ENCODE measurements at regions not wholly inside any gene's neighbourhood (a gene's known extent, or its start where the extent isn't known, plus 50 kb on each side); places are given as distances from the start of the nearest gene placed in this dataset.

DNA sequence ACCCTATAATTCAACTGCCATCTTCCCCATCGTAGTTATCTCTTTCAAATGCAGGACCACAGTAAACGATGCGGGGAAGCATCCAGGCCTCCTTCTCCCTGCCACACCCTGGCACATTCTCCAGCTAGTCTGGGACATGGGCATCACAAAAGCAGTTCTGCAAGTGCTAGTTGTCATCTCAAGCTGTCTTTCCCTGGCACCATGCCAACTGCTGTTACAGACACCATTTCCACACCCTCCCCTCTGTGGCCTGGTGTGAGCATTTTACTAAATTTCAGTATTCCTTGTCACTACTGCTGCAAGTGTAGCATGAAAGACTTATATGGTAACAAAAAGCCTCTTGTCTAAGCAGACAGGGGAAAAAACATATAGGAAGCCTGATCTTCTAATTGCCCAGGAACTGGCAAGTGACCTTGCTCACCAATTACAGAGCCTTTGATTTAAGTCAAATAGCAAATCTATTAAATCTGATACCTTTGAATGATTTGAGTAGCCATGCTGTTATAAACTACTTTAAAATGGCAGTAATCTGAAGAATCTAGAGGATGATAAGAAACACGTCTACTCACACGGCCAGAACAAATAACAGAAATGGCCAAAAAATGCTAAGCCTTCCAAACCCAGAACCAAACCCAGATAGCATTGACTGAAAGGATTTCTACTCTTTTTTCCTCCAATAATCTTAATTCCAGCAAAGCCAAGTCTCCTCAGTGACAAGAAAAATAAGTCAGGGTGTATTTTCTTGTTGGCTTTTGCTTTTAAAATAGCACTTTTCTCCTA is 179.0 kb downstream of the NUFIP1 start:
- DNase-seq (ENCODE audit: low spot score): no peak
- in situ Hi-C loops (cut with MboI; ENCODE audit: low pct_unique_long_range_greater_than_20kb, low sequenced_read_pairs, unreplicated experiment): no loop called here
- TF ChIP-seq, protein P1, sequence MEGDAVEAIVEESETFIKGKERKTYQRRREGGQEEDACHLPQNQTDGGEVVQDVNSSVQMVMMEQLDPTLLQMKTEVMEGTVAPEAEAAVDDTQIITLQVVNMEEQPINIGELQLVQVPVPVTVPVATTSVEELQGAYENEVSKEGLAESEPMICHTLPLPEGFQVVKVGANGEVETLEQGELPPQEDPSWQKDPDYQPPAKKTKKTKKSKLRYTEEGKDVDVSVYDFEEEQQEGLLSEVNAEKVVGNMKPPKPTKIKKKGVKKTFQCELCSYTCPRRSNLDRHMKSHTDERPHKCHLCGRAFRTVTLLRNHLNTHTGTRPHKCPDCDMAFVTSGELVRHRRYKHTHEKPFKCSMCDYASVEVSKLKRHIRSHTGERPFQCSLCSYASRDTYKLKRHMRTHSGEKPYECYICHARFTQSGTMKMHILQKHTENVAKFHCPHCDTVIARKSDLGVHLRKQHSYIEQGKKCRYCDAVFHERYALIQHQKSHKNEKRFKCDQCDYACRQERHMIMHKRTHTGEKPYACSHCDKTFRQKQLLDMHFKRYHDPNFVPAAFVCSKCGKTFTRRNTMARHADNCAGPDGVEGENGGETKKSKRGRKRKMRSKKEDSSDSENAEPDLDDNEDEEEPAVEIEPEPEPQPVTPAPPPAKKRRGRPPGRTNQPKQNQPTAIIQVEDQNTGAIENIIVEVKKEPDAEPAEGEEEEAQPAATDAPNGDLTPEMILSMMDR (IDR thresholded peaks at IDR 0.05; ENCODE audit: extremely low read depth, insufficient read depth, missing control alignments): no peak

DNA sequence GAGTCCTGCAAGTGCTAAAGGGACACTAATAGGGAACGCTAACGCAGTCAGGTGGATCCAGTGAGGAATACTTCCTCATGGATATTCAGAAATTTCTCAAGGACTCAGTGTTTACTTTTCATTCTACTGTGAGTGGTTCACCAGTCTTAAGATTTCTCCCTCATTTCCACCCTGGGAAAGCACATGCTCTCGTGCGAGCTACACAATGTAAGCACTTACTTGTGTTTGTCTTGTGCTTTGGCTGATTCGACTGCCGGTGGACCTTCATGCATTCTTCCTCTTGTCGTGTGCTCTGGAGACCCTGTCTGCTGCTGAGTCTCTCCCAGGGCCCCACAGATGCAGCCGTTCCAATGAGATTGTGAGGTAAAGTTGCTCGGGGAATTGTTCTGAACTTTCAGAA is 180.1 kb downstream of the NUFIP1 start:
- in situ Hi-C loops (cut with MboI; ENCODE audit: low pct_unique_long_range_greater_than_20kb, low sequenced_read_pairs, unreplicated experiment): no loop called here
- DNase-seq (ENCODE audit: low spot score): no peak
- TF ChIP-seq, protein P1 (IDR thresholded peaks at IDR 0.05; ENCODE audit: extremely low read depth, insufficient read depth, missing control alignments): no peak

- DNase-seq (ENCODE audit: low spot score): no peak
- TF ChIP-seq, protein P1 (IDR thresholded peaks at IDR 0.05; ENCODE audit: extremely low read depth, insufficient read depth, missing control alignments): no peak
- in situ Hi-C loops (cut with MboI; ENCODE audit: low pct_unique_long_range_greater_than_20kb, low sequenced_read_pairs, unreplicated experiment): no loop called here
Observed at GRCh38 chr13:44808185-44808584, 181.1 kb downstream of the NUFIP1 start.

DNA sequence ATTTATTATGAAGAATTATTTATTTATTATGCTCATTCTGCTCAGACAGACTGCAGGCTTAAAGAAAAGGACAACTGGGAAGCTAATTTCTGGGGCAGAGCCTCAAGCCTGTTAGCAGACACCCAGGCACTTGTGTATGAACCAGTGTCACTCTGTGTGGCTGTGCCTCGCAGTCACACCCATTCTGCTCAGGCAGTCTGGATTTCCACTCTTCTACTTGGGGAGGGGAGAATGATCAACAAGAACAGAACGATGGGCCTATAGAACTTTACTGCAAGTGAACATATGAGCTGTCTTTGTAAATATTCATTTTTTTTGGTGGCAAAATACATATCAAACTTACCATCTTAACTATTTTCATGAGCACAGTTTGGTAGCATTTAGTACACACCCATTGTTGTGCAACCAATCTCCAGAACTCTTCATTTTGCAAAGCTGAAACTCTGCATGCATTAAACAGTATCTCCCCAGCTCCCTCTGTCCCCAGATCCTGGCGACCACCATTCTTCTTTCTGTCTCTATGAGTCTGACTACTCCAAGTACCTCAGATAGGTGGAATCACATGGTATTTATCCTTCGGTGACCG is 181.7 kb downstream of the NUFIP1 start:
- in situ Hi-C loops (cut with MboI; ENCODE audit: low pct_unique_long_range_greater_than_20kb, low sequenced_read_pairs, unreplicated experiment): no loop called here
- no peak for DNase-seq (ENCODE audit: low spot score)
- TF ChIP-seq, protein P1 (IDR thresholded peaks at IDR 0.05; ENCODE audit: extremely low read depth, insufficient read depth, missing control alignments): no peak

DNA sequence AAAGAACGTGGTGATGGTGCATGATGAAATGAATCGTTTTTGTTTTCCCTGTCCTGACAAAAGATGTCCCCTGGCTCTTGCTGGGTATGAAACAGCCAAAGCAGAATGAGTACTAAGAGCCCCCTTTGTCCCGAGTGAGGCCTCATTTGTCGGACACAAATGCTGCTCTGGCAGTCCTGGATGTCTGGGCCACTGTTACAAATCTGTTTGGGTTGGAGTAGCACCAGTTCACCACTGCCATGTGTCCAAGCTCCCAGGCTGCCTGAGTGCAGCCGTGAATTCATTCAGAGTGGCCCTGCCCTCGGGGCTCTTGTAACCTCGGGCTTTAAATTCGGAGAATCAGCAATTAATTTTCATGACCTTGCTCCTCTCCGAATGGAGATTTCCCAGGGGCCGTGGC is 182.4 kb downstream of the NUFIP1 start:
- DNase-seq (ENCODE audit: low spot score): no peak
- TF ChIP-seq, protein P1 (IDR thresholded peaks at IDR 0.05; ENCODE audit: extremely low read depth, insufficient read depth, missing control alignments): no peak
- in situ Hi-C loops (cut with MboI; ENCODE audit: low pct_unique_long_range_greater_than_20kb, low sequenced_read_pairs, unreplicated experiment): no loop called here

DNA sequence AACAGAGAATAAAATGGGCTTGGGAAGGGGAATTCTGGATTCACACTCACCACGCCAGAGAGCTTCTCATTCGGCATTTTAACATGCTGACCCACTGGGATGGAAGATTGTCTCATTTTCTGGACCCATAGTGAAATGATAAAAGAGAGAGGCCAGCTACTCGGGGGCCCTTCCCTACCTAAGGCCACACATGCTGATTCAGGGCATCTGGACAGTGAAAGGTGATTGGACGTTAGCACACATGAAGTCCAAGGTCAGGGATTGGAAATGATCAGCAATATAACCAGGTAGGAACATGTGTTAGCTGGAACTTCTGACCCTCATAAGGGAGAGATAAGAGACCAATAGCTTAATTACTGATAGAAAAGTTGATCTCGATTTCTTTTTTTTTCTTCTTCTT is 183.7 kb downstream of the NUFIP1 start:
- no peak for DNase-seq (ENCODE audit: low spot score)
- TF ChIP-seq, protein P1 (IDR thresholded peaks at IDR 0.05; ENCODE audit: extremely low read depth, insufficient read depth, missing control alignments): no peak
- in situ Hi-C loops (cut with MboI; ENCODE audit: low pct_unique_long_range_greater_than_20kb, low sequenced_read_pairs, unreplicated experiment): no loop called here
